HepG2 (cell line): ENCODE measurements at regions not wholly inside any gene's neighbourhood (a gene's known extent, or its start where the extent isn't known, plus 50 kb on each side); places are given as distances from the start of the nearest gene placed in this dataset.
A peak's percentile ranks its signal among the peaks of the same experiment; 100 is the strongest.

Source experiments
- ATAC-seq: fragments of 200-7000 bp; cut with Tn5 transposase; 3 replicates; pipeline ENCODE4 v1.9.1; 2020; ENCODE audit warnings: mild to moderate bottlenecking, moderate library complexity
- BruUV-seq: library from RNA; stranded (reverse); fragments of 400-500 nt; replicated peaks from 2 replicates; lab custom pipeline; 2021; lab: Mats Ljungman, UMichigan
- CTCF ChIA-PET: fragments of 300-600 bp; formaldehyde crosslinking; extraction: SDS; loops from one replicate; lab custom pipeline; 2021; ENCODE audit warnings: low total read pairs, inconsistent platforms, low intra/inter-chr PET ratio; lab: Yijun Ruan, JAX
- POLR2A ChIA-PET: fragments of 350-600 bp; sonication (Branson Sonifier 250); formaldehyde crosslinking; loops from one replicate; lab custom pipeline; 2020; ENCODE audit warnings: antibody characterized with exemption, inconsistent platforms; lab: Yijun Ruan, JAX
- DNase-seq: peaks from one replicate; pipeline ENCODE4 v3.0.0-alpha.2; 2015; ENCODE audit warnings: low spot score
- FAIRE-seq: peaks from 3 replicates; lab custom pipeline; 2011; peaks lifted over from hg19 to GRCh38; lab: Jason Lieb, UNC
- H2AFZ ChIP-seq: one replicate; pipeline ENCODE4 v1.6.1; 2011; ENCODE audit warnings: low read length, inconsistent platforms
- H3K27ac ChIP-seq: fragments of 300-600 bp; 3 replicates; pipeline ENCODE4 v1.8.0; 2011; ENCODE audit warnings: mixed run types, mild to moderate bottlenecking, mixed read lengths, low read length, inconsistent platforms; ENCODE audit not compliant: insufficient read depth; ENCODE audit errors: extremely low read length
- H3K27me3 ChIP-seq, 2 experiments: fragments of 200-600 bp in 1 of 2; 2 replicates in 1 of 2; 3 replicates in 1 of 2; pipeline versions ENCODE4 v1.6.0 to v1.8.0; 2011; ENCODE audit warnings: low read length in 2 of 2, mild to moderate bottlenecking in 2 of 2, moderate library complexity in 2 of 2, inconsistent platforms in 1 of 2; ENCODE audit not compliant: insufficient read depth in 2 of 2, control insufficient read depth in 1 of 2
- H3K36me3 ChIP-seq, 2 experiments: fragments of 200-600 bp in 1 of 2; replicated peaks in 1 of 2; 2 replicates in 1 of 2; 3 replicates in 1 of 2; pipeline versions ENCODE4 v1.5.1 to v1.8.0; 2011; ENCODE audit warnings: low read length in 2 of 2, inconsistent platforms in 1 of 2; ENCODE audit not compliant: insufficient read depth in 2 of 2, control insufficient read depth in 1 of 2
- H3K4me1 ChIP-seq: 2 replicates; pipeline ENCODE4 v1.5.1; 2012; ENCODE audit warnings: low read length, inconsistent platforms; ENCODE audit not compliant: insufficient read depth
- H3K4me2 ChIP-seq: 2 replicates; pipeline ENCODE4 v1.6.0; 2011; ENCODE audit warnings: low read depth, low read length, inconsistent platforms
- H3K4me3 ChIP-seq, 3 experiments: fragments of 200-600 bp in 1 of 3; sonication (generic), shearing (Covaris generic) in 1 of 3; replicated peaks in 1 of 3; 2 replicates each; pipeline ENCODE4 v1.5.1; 2011 to 2016; ENCODE audit warnings: low read length in 3 of 3, inconsistent platforms in 2 of 3, low read depth in 2 of 3, mild to moderate bottlenecking in 2 of 3, control low read depth in 1 of 3, mixed read lengths in 1 of 3; ENCODE audit not compliant: insufficient read depth in 1 of 3
- H3K79me2 ChIP-seq: one replicate; pipeline ENCODE4 v1.6.1; 2011; ENCODE audit warnings: low read length, inconsistent platforms; ENCODE audit not compliant: insufficient read depth
- H3K9ac ChIP-seq: 2 replicates; pipeline ENCODE4 v1.6.0; 2011; ENCODE audit warnings: mild to moderate bottlenecking, low read depth, low read length, inconsistent platforms; ENCODE audit not compliant: insufficient read depth
- H3K9me3 ChIP-seq: 2 replicates; pipeline ENCODE4 v1.5.1; 2012; ENCODE audit warnings: mild to moderate bottlenecking, low read length
- H4K20me1 ChIP-seq: 2 replicates; pipeline ENCODE4 v1.6.0; 2011; ENCODE audit warnings: inconsistent platforms, mild to moderate bottlenecking, low read length, moderate library complexity; ENCODE audit not compliant: insufficient read depth
- HDAC1 ChIP-seq: sonication (generic); formaldehyde crosslinking; IDR thresholded peaks from 2 replicates; pipeline ENCODE4 v1.5.1; 2020; ENCODE audit warnings: mild to moderate bottlenecking, missing genetic modification reagents
- HNF1B ChIP-seq: sonication (generic); formaldehyde crosslinking; IDR thresholded peaks from 2 replicates; pipeline ENCODE4 v1.5.1; 2020; ENCODE audit warnings: mild to moderate bottlenecking, moderate library complexity, missing genetic modification reagents
- PRPF4 ChIP-seq: fragments of 200-400 bp; formaldehyde crosslinking; IDR thresholded peaks from 2 replicates; pipeline ENCODE4 v1.6.1; 2016; ENCODE audit warnings: low read length, low read depth; ENCODE audit not compliant: poor library complexity, severe bottlenecking
- TP53 ChIP-seq: sonication (generic); formaldehyde crosslinking; conservative IDR thresholded peaks from 2 replicates; pipeline ENCODE4 v1.4.0; 2020; ENCODE audit warnings: missing genetic modification reagents
- WGBS: methylation state at CpG from one replicate; pipeline ENCODE4 v1.1.6; 2017; ENCODE audit warnings: low lambda C conversion rate; 5-methylcytosine and 5-hydroxymethylcytosine counted together
- in situ Hi-C: cut with HindIII; loops from 2 replicates; pipeline ENCODE4 v1.10.0; 2017; ENCODE audit warnings: low pct_unique_long_range_greater_than_20kb; ENCODE audit not compliant: extremely low pct_ligation_motif_present
- intact Hi-C: fragments of 100-400 bp; cut with micrococcal nuclease; formaldehyde crosslinking; loops from one replicate; pipeline ENCODE4 v1.10.0; 2022; ENCODE audit not compliant: unreplicated experiment
- TF ChIP-seq, protein P1 (sequence below): sonication (generic); formaldehyde crosslinking; conservative IDR thresholded peaks from 2 replicates; pipeline ENCODE4 v1.5.0; 2020; ENCODE audit warnings: missing genetic modification reagents

- TF ChIP-seq, protein P1, sequence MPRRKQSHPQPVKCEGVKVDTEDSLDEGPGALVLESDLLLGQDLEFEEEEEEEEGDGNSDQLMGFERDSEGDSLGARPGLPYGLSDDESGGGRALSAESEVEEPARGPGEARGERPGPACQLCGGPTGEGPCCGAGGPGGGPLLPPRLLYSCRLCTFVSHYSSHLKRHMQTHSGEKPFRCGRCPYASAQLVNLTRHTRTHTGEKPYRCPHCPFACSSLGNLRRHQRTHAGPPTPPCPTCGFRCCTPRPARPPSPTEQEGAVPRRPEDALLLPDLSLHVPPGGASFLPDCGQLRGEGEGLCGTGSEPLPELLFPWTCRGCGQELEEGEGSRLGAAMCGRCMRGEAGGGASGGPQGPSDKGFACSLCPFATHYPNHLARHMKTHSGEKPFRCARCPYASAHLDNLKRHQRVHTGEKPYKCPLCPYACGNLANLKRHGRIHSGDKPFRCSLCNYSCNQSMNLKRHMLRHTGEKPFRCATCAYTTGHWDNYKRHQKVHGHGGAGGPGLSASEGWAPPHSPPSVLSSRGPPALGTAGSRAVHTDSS (CRISPR knock-in tag), result no peak
- no peak for TF ChIP-seq TP53 (CRISPR knock-in tag)
- ATAC-seq, result no peak
- no peak overlapping the region for H3K27ac ChIP-seq
These were observed 173.2 kb upstream of the PHYHIPL start for GRCh38 chr10:59003203-59003602.

DNA sequence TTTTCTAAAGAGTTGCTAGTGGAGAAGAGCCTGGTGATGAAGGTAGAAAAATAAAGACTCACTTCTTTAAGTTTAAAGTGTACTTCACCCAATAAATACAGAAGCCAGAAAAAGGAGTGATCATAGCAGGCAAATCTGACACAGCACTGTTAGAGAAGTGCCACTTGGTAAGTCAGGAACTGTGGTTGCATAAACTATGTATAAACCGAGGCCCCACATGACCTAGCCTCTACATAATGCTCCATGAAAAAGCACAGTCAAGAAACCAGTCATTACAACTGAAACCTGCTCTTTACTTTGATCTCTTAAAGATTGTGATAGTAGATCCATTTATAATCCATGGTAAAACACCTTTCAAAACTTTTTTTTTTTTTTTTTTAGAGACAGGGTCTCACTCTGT lies 172.1 kb upstream of the PHYHIPL start:
- Histone ChIP-seq H3K9me3 (no peaks in the 10 kb centered on the region), H3K79me2 (no peaks in the 10 kb centered on the region), H3K4me2 (no peak overlapping the region), H3K9ac (no peak overlapping the region), H3K27ac (peak overlapping the region; percentile 87), H3K27me3 (no peaks in the 10 kb centered on the region), H3K4me3 (no peak overlapping the region), H4K20me1 (no peaks in the 10 kb centered on the region), H2AFZ (no peak overlapping the region), H3K4me1 (peaks cover 97% of the 10 kb centered on the region)
- CTCF ChIA-PET, result no interaction called here
- 87% methylated on average over 1 of the region's 1 CpG for WGBS
- intact Hi-C loops, result no loop called here
- ATAC-seq, result no peak
- TF ChIP-seq HDAC1 (CRISPR knock-in tag) (0 out of 2 replicates have a peak, but pooled peaks have one; percentile 23), HNF1B (CRISPR knock-in tag) (no peak), PRPF4 (no peak)
- TF ChIP-seq, all 625 proteins: peak for 1
- in situ Hi-C loops, result no loop called here
- H3K36me3 ChIP-seq, result no peaks in the 10 kb centered on the region
- BruUV-seq, result no TSS peak
- DNase-seq, result no peak
- FAIRE-seq, result no peak
- POLR2A ChIA-PET, result interaction anchor here (0.6 to 5.4 kb wide), 3 partner anchors 10 to 54 kb away, joined by 3 to 108 read pairs (median 5); no protein-coding TSS in a partner anchor

More at GRCh38 chr10:59003203-59003602, 173.2 kb upstream of the PHYHIPL start:
- Histone ChIP-seq H3K36me3 (no peaks in the 10 kb centered on the region), H4K20me1 (no peaks in the 10 kb centered on the region), H2AFZ (no peak overlapping the region), H3K79me2 (no peaks in the 10 kb centered on the region), H3K4me2 (no peak overlapping the region), H3K27me3 (no peaks in the 10 kb centered on the region), H3K9me3 (no peaks in the 10 kb centered on the region), H3K9ac (no peak overlapping the region), H3K4me1 (peaks cover 96% of the 10 kb centered on the region), H3K4me3 (no peak overlapping the region)
- FAIRE-seq (no peak), DNase-seq (no peak)
- intact Hi-C loops (no loop called here), in situ Hi-C loops (no loop called here)
- BruUV-seq, result no TSS peak
- ChIA-PET POLR2A (interaction anchor here (1.1 to 1.3 kb wide), 2 partner anchors 9 to 173 kb away, joined by 4 to 5 read pairs; partner anchors contain the start of gene PHYHIPL), CTCF (no interaction called here)
- 98% methylated on average over 1 of the region's 1 CpG for WGBS
